ENCODE measurements at regions not wholly inside any gene's neighbourhood (a gene's known extent, or its start where the extent isn't known, plus 50 kb on each side); places are given as distances from the start of the nearest gene placed in this dataset.

GRCh38 chr5:106940301-106940846, 730.4 kb downstream of the EFNA5 start:
- no peak for DNase-seq
- Histone ChIP-seq H3K4me1 (no peaks in the 10 kb centered on the region), H3K27me3 (ENCODE audit: low read depth) (no peaks in the 10 kb centered on the region), H3K27ac (replicated peaks) (no peak overlapping the region), H3K36me3 (no peaks in the 10 kb centered on the region), H3K9me3 (replicated peaks) (peaks cover 4% of the 10 kb centered on the region), H3K4me3 (no peak overlapping the region)
- intact Hi-C loops (cut with micrococcal nuclease): no loop called here
- no peak for TF ChIP-seq CTCF (IDR thresholded peaks at IDR 0.05; ENCODE audit: borderline replicate concordance)

DNA sequence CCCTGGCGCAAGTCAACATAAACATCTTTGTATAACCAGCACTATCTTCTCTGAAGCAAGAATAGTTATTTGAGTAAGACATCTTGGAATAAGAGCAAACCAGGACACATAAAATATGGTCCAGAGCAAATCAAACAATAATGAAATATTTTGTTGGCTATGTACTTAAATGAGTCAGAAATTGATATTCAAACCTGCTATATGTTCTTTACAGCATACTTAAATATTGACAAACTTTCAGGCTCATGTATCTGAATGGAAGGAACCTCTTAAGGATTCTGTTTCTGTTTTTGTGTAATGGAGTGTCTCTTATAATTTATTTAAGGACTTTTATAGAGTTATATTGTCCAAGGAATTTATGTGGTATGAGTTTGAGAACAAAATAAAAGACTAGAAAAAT, 747.3 kb downstream of the EFNA5 start:
- Histone ChIP-seq H3K27me3 (ENCODE audit: low read depth) (no peaks in the 10 kb centered on the region), H3K9me3 (replicated peaks) (peaks cover 9% of the 10 kb centered on the region), H3K36me3 (no peaks in the 10 kb centered on the region), H3K4me1 (no peaks in the 10 kb centered on the region), H3K27ac (replicated peaks) (no peak overlapping the region), H3K4me3 (no peak overlapping the region)
- DNase-seq: no peak
- no peak for TF ChIP-seq CTCF (IDR thresholded peaks at IDR 0.05; ENCODE audit: borderline replicate concordance)
- intact Hi-C loops (cut with micrococcal nuclease): no loop called here

DNA sequence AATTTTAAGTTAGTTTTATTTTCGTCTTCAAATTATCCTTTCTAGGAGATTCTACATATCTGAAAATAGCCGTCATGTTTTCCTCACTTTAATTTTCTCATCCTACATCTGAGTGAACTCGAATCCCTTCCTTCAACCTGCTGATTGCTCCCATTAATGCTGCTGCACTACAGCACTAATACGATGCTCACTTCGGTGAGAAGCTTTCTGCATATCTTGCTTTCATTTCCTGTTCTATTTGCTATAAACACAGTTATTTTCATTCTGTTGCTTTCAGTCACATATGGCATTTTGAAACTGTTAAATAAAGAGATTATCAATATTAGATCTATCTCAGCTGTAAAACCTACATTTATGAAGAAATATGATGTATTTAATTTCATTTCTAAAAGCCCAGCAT, 749.2 kb downstream of the EFNA5 start:
- Histone ChIP-seq H3K27ac (replicated peaks) (no peak overlapping the region), H3K27me3 (ENCODE audit: low read depth) (no peaks in the 10 kb centered on the region), H3K4me1 (no peaks in the 10 kb centered on the region), H3K36me3 (no peaks in the 10 kb centered on the region), H3K9me3 (replicated peaks) (peaks cover 5% of the 10 kb centered on the region), H3K4me3 (no peak overlapping the region)
- no peak for DNase-seq
- intact Hi-C loops (cut with micrococcal nuclease): no loop called here
- no peak for TF ChIP-seq CTCF (IDR thresholded peaks at IDR 0.05; ENCODE audit: borderline replicate concordance)

DNA sequence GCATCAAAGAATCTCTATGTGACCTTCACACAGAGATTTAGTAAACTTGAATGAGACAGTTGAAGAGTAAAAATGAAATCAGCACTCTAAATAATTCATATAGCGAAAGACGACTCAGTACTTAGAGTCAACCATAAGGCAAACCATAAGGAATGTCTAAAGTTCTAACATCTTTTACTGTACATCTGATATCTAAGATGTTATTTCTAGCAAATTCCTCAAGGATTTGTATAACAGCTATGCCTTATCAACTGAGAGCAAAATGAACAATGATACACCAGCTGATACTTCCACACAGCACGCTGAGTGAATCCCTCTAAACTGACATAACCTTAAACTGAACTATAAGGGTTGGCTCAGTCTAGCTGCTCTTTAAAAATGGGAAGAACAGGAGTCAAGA, 760.3 kb downstream of the EFNA5 start:
- H3K27ac ChIP-seq (replicated peaks): no peak overlapping the region
- H3K36me3 ChIP-seq: no peaks in the 10 kb centered on the region
- no peak for TF ChIP-seq CTCF (IDR thresholded peaks at IDR 0.05; ENCODE audit: borderline replicate concordance)
- intact Hi-C loops (cut with micrococcal nuclease): no loop called here
- no peak for DNase-seq
- no peak overlapping the region for H3K4me3 ChIP-seq
- H3K9me3 ChIP-seq (replicated peaks): no peaks in the 10 kb centered on the region
- no peaks in the 10 kb centered on the region for H3K27me3 ChIP-seq (ENCODE audit: low read depth)
- no peaks in the 10 kb centered on the region for H3K4me1 ChIP-seq

DNA sequence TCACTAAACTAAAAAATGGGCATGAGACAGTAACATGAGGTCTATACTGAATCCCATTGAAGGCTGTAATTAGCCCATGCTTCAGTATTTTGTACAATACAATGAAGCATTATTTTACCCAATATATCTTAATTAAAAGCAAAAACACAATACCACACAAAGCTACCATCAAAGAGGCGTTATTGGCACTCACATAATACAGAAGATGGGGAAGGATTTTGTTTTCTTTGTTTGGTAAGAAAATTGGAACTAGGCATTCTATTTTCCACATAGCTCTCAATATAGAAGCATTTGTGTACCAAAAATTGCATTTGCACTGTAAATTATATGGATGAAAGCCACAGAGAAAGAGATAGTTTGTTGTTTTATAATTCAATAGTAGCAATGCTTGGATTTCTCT, 761.0 kb downstream of the EFNA5 start:
- TF ChIP-seq CTCF (IDR thresholded peaks at IDR 0.05; ENCODE audit: borderline replicate concordance): no peak
- no peak overlapping the region for H3K27ac ChIP-seq (replicated peaks)
- DNase-seq: no peak
- no peaks in the 10 kb centered on the region for H3K27me3 ChIP-seq (ENCODE audit: low read depth)
- H3K36me3 ChIP-seq: no peaks in the 10 kb centered on the region
- H3K9me3 ChIP-seq (replicated peaks): no peaks in the 10 kb centered on the region
- no peaks in the 10 kb centered on the region for H3K4me1 ChIP-seq
- intact Hi-C loops (cut with micrococcal nuclease): no loop called here
- H3K4me3 ChIP-seq: no peak overlapping the region

- Histone ChIP-seq H3K36me3 (no peaks in the 10 kb centered on the region), H3K27me3 (ENCODE audit: low read depth) (no peaks in the 10 kb centered on the region), H3K27ac (replicated peaks) (no peak overlapping the region), H3K4me1 (no peaks in the 10 kb centered on the region), H3K9me3 (replicated peaks) (no peaks in the 10 kb centered on the region), H3K4me3 (no peak overlapping the region)
- no peak for TF ChIP-seq CTCF (IDR thresholded peaks at IDR 0.05; ENCODE audit: borderline replicate concordance)
- intact Hi-C loops (cut with micrococcal nuclease): no loop called here
- no peak for DNase-seq
These were observed 762.8 kb downstream of the EFNA5 start for GRCh38 chr5:106907979-106908378.

Data from left ventricle myocardium inferior (tissue), 1 donor.